ENCODE measurements at regions not wholly inside any gene's neighbourhood (a gene's known extent, or its start where the extent isn't known, plus 50 kb on each side); places are given as distances from the start of the nearest gene placed in this dataset.

- Histone ChIP-seq H3K9me1 (ENCODE audit: control insufficient read depth, extremely low read depth, insufficient read depth, low read length) (no peaks in the 10 kb centered on the region), H3K79me2 (ENCODE audit: control insufficient read depth, insufficient read depth, low read length) (no peaks in the 10 kb centered on the region), H3K4me2 (ENCODE audit: control insufficient read depth, extremely low read depth, insufficient read depth, low read depth, low read length) (no peak overlapping the region), H4K20me1 (ENCODE audit: control insufficient read depth, extremely low read depth, insufficient read depth, low read length) (no peaks in the 10 kb centered on the region), H3K4me3 (ENCODE audit: control insufficient read depth in 2 of 3, extremely low read depth in 1 of 3, insufficient read depth in 2 of 3, low read depth in 1 of 3, low read length in 3 of 3) (no peak overlapping the region), H3K9me3 (ENCODE audit: control insufficient read depth, low read depth, low read length) (no peaks in the 10 kb centered on the region), H3K36me3 (ENCODE audit: control insufficient read depth in 2 of 2, extremely low read depth in 1 of 2, insufficient read depth in 2 of 2, low read length in 2 of 2) (no peaks in the 10 kb centered on the region), H3K4me1 (ENCODE audit: control insufficient read depth, extremely low read depth, insufficient read depth, low read length) (no peaks in the 10 kb centered on the region), H3K9ac (ENCODE audit: control insufficient read depth, extremely low read depth, insufficient read depth, low read length) (no peak overlapping the region), H2AFZ (ENCODE audit: control insufficient read depth, low read length) (no peak overlapping the region), H3K27me3 (ENCODE audit: control insufficient read depth, extremely low read depth, insufficient read depth, low read length) (no peaks in the 10 kb centered on the region), H3K27ac (ENCODE audit: control insufficient read depth, insufficient read depth, low read length) (no peak overlapping the region)
- FAIRE-seq (no peak), DNase-seq (ENCODE audit: low read depth, low spot score) (no peak)
- TF ChIP-seq EZH2 (IDR thresholded peaks at IDR 0.05; ENCODE audit: low read length), result no peak
- TF ChIP-seq, protein P1, sequence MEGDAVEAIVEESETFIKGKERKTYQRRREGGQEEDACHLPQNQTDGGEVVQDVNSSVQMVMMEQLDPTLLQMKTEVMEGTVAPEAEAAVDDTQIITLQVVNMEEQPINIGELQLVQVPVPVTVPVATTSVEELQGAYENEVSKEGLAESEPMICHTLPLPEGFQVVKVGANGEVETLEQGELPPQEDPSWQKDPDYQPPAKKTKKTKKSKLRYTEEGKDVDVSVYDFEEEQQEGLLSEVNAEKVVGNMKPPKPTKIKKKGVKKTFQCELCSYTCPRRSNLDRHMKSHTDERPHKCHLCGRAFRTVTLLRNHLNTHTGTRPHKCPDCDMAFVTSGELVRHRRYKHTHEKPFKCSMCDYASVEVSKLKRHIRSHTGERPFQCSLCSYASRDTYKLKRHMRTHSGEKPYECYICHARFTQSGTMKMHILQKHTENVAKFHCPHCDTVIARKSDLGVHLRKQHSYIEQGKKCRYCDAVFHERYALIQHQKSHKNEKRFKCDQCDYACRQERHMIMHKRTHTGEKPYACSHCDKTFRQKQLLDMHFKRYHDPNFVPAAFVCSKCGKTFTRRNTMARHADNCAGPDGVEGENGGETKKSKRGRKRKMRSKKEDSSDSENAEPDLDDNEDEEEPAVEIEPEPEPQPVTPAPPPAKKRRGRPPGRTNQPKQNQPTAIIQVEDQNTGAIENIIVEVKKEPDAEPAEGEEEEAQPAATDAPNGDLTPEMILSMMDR (optimal IDR thresholded peaks at IDR 0.05 in 1 of 3, IDR thresholded peaks at IDR 0.05 in 1 of 3, conservative IDR thresholded peaks at IDR 0.05 in 1 of 3; ENCODE audit: extremely low read depth in 1 of 3, insufficient read depth in 2 of 3, low read length in 3 of 3), result no peak
- dilution Hi-C loops (cut with MboI; ENCODE audit: extremely low pct_ligation_motif_present, low sequenced_read_pairs), result no loop called here
These were observed 888.4 kb upstream of the PHF14 start for GRCh38 chr7:10085231-10085630.

DNA sequence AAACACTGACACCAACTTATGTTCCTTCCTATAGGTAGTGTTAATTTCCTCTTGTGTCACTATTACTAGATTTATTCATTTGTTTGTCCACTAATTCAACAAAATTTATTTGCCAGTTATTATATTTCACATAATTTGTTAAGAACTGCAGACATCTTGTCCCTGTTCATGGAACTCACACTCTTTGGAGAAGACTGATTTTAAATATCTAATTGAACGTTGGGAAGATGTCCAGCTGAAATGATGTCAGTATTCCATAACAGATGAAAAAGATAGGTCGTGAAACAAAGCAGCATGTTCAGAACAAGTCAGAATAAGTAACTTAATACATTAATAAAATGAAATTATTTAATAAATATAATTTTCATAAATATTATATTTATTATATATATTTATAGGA is 873.1 kb upstream of the PHF14 start:
- Histone ChIP-seq H2AFZ (ENCODE audit: control insufficient read depth, low read length) (no peak overlapping the region), H3K27me3 (ENCODE audit: control insufficient read depth, extremely low read depth, insufficient read depth, low read length) (no peaks in the 10 kb centered on the region), H3K79me2 (ENCODE audit: control insufficient read depth, insufficient read depth, low read length) (no peaks in the 10 kb centered on the region), H3K4me2 (ENCODE audit: control insufficient read depth, extremely low read depth, insufficient read depth, low read depth, low read length) (no peak overlapping the region), H4K20me1 (ENCODE audit: control insufficient read depth, extremely low read depth, insufficient read depth, low read length) (no peaks in the 10 kb centered on the region), H3K4me3 (ENCODE audit: control insufficient read depth in 2 of 3, extremely low read depth in 1 of 3, insufficient read depth in 2 of 3, low read depth in 1 of 3, low read length in 3 of 3) (no peak overlapping the region), H3K36me3 (ENCODE audit: control insufficient read depth in 2 of 2, extremely low read depth in 1 of 2, insufficient read depth in 2 of 2, low read length in 2 of 2) (no peaks in the 10 kb centered on the region), H3K27ac (ENCODE audit: control insufficient read depth, insufficient read depth, low read length) (no peak overlapping the region), H3K4me1 (ENCODE audit: control insufficient read depth, extremely low read depth, insufficient read depth, low read length) (no peaks in the 10 kb centered on the region), H3K9ac (ENCODE audit: control insufficient read depth, extremely low read depth, insufficient read depth, low read length) (no peak overlapping the region), H3K9me3 (ENCODE audit: control insufficient read depth, low read depth, low read length) (no peaks in the 10 kb centered on the region), H3K9me1 (ENCODE audit: control insufficient read depth, extremely low read depth, insufficient read depth, low read length) (no peaks in the 10 kb centered on the region)
- FAIRE-seq (no peak), DNase-seq (ENCODE audit: low read depth, low spot score) (no peak)
- dilution Hi-C loops (cut with MboI; ENCODE audit: extremely low pct_ligation_motif_present, low sequenced_read_pairs), result no loop called here
- TF ChIP-seq, protein P1 (optimal IDR thresholded peaks at IDR 0.05 in 1 of 3, IDR thresholded peaks at IDR 0.05 in 1 of 3, conservative IDR thresholded peaks at IDR 0.05 in 1 of 3; ENCODE audit: extremely low read depth in 1 of 3, insufficient read depth in 2 of 3, low read length in 3 of 3), result no peak
- no peak for TF ChIP-seq EZH2 (IDR thresholded peaks at IDR 0.05; ENCODE audit: low read length)

Data from keratinocyte (primary cell).